Osteoblast (primary cell): ENCODE measurements at regions not wholly inside any gene's neighbourhood (a gene's known extent, or its start where the extent isn't known, plus 50 kb on each side); places are given as distances from the start of the nearest gene placed in this dataset.
A peak's percentile ranks its signal among the peaks of the same experiment; 100 is the strongest.

Experiments
- DNase-seq: peaks from one replicate; pipeline ENCODE4 v3.0.0; 2011; ENCODE audit warnings: low spot score, mixed read lengths; ENCODE audit not compliant: insufficient read length; ENCODE audit errors: missing footprints
- H2AFZ ChIP-seq: 2 replicates; pipeline ENCODE4 v1.6.0; 2011; ENCODE audit warnings: mild to moderate bottlenecking, low read length
- H3K27ac ChIP-seq: 2 replicates; pipeline ENCODE4 v1.5.1; 2011; ENCODE audit warnings: mild to moderate bottlenecking, low read depth, low read length, moderate library complexity
- H3K27me3 ChIP-seq: 2 replicates; pipeline ENCODE4 v1.6.0; 2012; ENCODE audit warnings: mild to moderate bottlenecking, control low read depth, inconsistent platforms, low read length, moderate library complexity; ENCODE audit not compliant: insufficient read depth
- H3K36me3 ChIP-seq: 2 replicates; pipeline ENCODE4 v1.5.1; 2011; ENCODE audit warnings: mild to moderate bottlenecking, low read length, control low read depth, moderate library complexity; ENCODE audit not compliant: insufficient read depth
- H3K4me1 ChIP-seq: 2 replicates; pipeline ENCODE4 v1.5.1; 2011; ENCODE audit warnings: mild to moderate bottlenecking, low read length, control low read depth, moderate library complexity; ENCODE audit not compliant: insufficient read depth
- H3K4me2 ChIP-seq: 2 replicates; pipeline ENCODE4 v1.6.0; 2011; ENCODE audit warnings: mild to moderate bottlenecking, low read length; ENCODE audit not compliant: insufficient read depth
- H3K4me3 ChIP-seq: fragments of 200-600 bp; sonication (generic); 3 replicates; pipeline ENCODE4 v1.5.1; 2012; ENCODE audit warnings: mild to moderate bottlenecking, low read length, inconsistent platforms; ENCODE audit not compliant: insufficient read depth
- H3K79me2 ChIP-seq: 2 replicates; pipeline ENCODE4 v1.6.0; 2012; ENCODE audit warnings: mild to moderate bottlenecking, low read length, control low read depth, inconsistent platforms; ENCODE audit not compliant: insufficient read depth
- H3K9me3 ChIP-seq: 2 replicates; pipeline ENCODE4 v1.5.1; 2011; ENCODE audit warnings: low read depth, low read length, control low read depth
- H4K20me1 ChIP-seq: 2 replicates; pipeline ENCODE4 v1.6.0; 2012; ENCODE audit warnings: mild to moderate bottlenecking, low read length, control low read depth; ENCODE audit not compliant: insufficient read depth
- CTCF ChIP-seq: IDR thresholded peaks from 2 replicates; pipeline ENCODE4 v1.5.1; 2011; ENCODE audit warnings: mild to moderate bottlenecking, low read depth, low read length, moderate library complexity; ENCODE audit errors: extremely low read depth

DNA sequence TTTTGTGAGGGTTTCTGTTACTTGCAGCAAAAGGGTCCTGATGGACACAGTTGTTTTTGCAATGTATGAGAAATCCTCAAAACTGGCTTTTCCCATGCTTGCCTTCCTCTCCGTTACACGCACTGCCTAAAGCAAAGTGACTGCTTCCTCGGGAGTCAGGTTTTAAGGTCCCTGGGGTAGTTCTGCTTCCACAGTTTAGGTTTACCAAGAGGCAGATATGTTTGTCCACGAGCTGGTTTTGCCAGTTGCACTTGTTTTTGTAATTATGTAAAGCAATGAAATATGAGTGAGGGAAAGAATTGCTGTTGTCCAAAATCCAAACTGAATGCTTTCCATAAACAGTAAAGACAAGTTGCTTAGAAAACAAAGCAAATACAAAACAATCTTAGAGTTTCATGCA, 290.7 kb upstream of the AMIGO2 start:
- no peak for DNase-seq
- H3K4me3 ChIP-seq, result no peak overlapping the region
- no peaks in the 10 kb centered on the region for H3K4me1 ChIP-seq
- no peaks in the 10 kb centered on the region for H3K36me3 ChIP-seq
- no peaks in the 10 kb centered on the region for H4K20me1 ChIP-seq
- no peak for TF ChIP-seq CTCF
- no peaks in the 10 kb centered on the region for H3K27me3 ChIP-seq
- H3K4me2 ChIP-seq, result no peak overlapping the region
- no peak overlapping the region for H3K27ac ChIP-seq
- no peaks in the 10 kb centered on the region for H3K9me3 ChIP-seq
- H3K79me2 ChIP-seq, result no peaks in the 10 kb centered on the region
- peak overlapping the region; percentile 20 for H2AFZ ChIP-seq

- H3K36me3 ChIP-seq, result no peaks in the 10 kb centered on the region
- no peak overlapping the region for H3K4me3 ChIP-seq
- no peaks in the 10 kb centered on the region for H3K79me2 ChIP-seq
- no peak overlapping the region for H3K27ac ChIP-seq
- H3K27me3 ChIP-seq, result no peaks in the 10 kb centered on the region
- no peak for DNase-seq
- no peaks in the 10 kb centered on the region for H3K4me1 ChIP-seq
- H4K20me1 ChIP-seq, result no peaks in the 10 kb centered on the region
- H2AFZ ChIP-seq, result no peak overlapping the region
- H3K9me3 ChIP-seq, result no peaks in the 10 kb centered on the region
- no peak for TF ChIP-seq CTCF
- H3K4me2 ChIP-seq, result no peak overlapping the region
Measured at GRCh38 chr12:47369085-47369484, 289.3 kb upstream of the AMIGO2 start.

DNA sequence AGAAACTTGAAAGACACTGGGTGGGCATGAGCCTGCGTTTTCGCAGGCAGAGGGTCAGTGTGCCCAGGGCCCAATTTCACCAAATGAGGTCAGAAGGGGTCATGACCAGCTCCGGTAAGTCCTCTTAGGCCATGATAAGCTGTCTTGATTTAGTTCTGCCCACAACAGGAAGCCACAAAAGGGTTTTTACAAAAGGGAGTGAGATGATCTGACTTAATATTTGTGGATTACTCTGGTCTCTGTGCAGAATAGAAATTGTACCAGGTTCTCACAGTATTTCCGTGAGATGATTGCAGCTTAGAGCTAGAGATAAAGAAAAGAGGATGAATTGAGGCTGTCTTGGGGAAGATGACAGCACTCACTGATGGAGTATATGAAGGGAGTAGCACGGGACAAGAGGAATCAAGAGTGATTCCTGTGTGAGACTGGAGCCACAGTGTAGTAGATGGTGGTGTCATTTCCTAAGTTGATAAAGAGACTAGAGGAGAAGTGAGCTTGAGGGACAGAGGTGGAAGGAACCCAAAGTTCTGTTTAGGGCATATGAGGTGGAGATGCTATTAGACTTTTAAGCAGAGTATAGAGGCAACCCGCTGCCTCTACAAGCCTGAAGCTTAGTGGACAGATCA, 288.3 kb upstream of the AMIGO2 start:
- H3K4me2 ChIP-seq, result no peak overlapping the region
- H3K27me3 ChIP-seq, result no peaks in the 10 kb centered on the region
- H4K20me1 ChIP-seq, result no peaks in the 10 kb centered on the region
- no peak overlapping the region for H3K4me3 ChIP-seq
- no peaks in the 10 kb centered on the region for H3K36me3 ChIP-seq
- no peaks in the 10 kb centered on the region for H3K9me3 ChIP-seq
- no peak for TF ChIP-seq CTCF
- no peaks in the 10 kb centered on the region for H3K4me1 ChIP-seq
- no peak for DNase-seq
- H2AFZ ChIP-seq, result no peak overlapping the region
- no peaks in the 10 kb centered on the region for H3K79me2 ChIP-seq
- H3K27ac ChIP-seq, result no peak overlapping the region

DNA sequence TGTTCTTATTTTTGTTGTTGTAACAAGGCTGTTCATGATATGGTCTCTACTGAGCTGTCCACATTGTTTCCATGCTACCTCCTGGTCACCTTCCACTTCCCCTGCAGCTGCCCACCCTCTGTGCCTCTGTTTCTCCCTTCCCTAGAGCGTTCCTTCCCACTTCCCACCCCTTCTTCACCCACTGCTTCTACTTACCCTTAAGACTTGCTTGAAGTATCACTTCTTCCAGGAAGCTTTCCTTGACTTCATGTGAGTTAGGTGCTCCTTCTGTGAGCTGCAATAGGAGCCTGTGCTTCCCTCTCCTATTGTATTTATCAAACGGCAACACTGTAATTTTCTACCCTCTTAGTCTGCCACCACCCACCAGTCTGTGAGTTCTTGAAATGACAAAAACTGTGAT, 286.8 kb upstream of the AMIGO2 start:
- H3K27me3 ChIP-seq, result no peaks in the 10 kb centered on the region
- no peaks in the 10 kb centered on the region for H3K4me1 ChIP-seq
- no peak overlapping the region for H3K4me3 ChIP-seq
- peak overlapping the region; percentile 43 for H2AFZ ChIP-seq
- no peak overlapping the region for H3K27ac ChIP-seq
- H3K9me3 ChIP-seq, result no peaks in the 10 kb centered on the region
- H3K4me2 ChIP-seq, result peak overlapping the region; percentile 0
- H4K20me1 ChIP-seq, result no peaks in the 10 kb centered on the region
- no peaks in the 10 kb centered on the region for H3K79me2 ChIP-seq
- no peaks in the 10 kb centered on the region for H3K36me3 ChIP-seq
- DNase-seq, result no peak
- no peak for TF ChIP-seq CTCF
